Astrocyte of the spinal cord (primary cell): ENCODE measurements at regions not wholly inside any gene's neighbourhood (a gene's known extent, or its start where the extent isn't known, plus 50 kb on each side); places are given as distances from the start of the nearest gene placed in this dataset.

ENCODE experiments used
- DNase-seq: peaks from one replicate; pipeline ENCODE4 v3.0.0; 2011; ENCODE audit warnings: low read depth, low spot score
- H3K4me3 ChIP-seq: 2 replicates; pipeline ENCODE4 v1.5.1; 2011; ENCODE audit warnings: low read depth, mild to moderate bottlenecking, low read length, moderate library complexity
- CTCF ChIP-seq: IDR thresholded peaks from 2 replicates; pipeline ENCODE4 v1.5.1; 2012; ENCODE audit warnings: low read depth, mild to moderate bottlenecking, low read length, inconsistent platforms
- in situ Hi-C: cut with HindIII; loops from 2 replicates; pipeline ENCODE4 v1.10.0; 2017; ENCODE audit warnings: low sequenced_read_pairs

- H3K4me3 ChIP-seq = no peak overlapping the region
- in situ Hi-C loops = no loop called here
- TF ChIP-seq CTCF = no peak
- DNase-seq = no peak
Measured at GRCh38 chr3:127391436-127392155, 103.8 kb upstream of the PRR20G start.

DNA sequence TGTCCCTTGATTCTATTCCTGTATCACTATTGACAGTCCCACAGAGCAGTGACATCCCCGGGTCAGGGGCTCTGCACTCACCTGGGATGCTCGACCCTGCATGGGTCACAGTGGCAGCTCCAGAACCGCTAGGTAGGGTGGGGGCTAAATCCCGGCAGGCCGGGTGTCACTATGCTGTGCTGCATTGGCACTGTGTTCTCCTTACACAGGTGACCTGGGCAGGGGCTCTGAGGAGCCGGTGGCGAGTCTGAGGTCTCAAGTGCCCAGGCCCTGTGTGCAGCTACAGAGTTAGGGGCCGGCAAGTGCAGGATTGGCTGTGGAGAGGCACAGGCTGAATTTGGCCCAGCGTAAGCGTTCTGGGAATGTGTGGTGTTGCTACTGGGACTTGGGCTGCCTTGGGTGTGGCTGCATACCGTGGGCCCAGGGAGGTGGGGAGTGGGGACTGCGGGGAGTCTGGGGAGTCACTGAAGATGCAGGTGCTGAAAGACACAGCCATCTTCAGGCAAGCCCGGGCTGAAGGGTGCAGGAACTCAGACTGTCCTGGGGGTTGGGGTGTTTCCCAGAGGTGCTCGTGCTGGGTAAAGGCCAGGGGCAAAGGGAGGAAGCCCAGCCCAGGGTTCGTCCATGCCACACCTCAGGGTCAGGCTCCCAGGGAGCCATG is 102.6 kb upstream of the PRR20G start:
- DNase-seq = no peak
- TF ChIP-seq CTCF = no peak
- in situ Hi-C loops = no loop called here
- no peak overlapping the region for H3K4me3 ChIP-seq

DNA sequence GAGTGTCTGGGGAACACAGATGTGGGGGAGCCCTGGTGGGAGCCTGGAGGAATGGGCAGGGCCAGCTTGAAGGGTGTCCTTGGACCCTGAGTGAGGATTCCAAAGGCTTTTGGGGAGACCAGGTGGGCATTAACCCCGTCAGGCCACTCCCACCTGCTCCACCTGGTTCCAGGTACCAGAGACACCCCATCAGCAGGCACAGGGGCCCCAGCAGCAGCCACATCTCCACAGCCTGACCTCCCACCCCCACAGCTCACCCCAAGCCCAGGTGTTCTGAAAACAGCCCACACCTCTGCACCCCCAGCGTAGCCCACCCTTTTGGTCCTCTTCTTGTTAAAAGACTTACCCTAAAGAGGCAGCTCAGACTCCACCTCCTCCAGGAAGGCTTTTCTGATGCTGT is 102.1 kb upstream of the PRR20G start:
- no peak for TF ChIP-seq CTCF
- in situ Hi-C loops = no loop called here
- DNase-seq = no peak
- no peak overlapping the region for H3K4me3 ChIP-seq

DNA sequence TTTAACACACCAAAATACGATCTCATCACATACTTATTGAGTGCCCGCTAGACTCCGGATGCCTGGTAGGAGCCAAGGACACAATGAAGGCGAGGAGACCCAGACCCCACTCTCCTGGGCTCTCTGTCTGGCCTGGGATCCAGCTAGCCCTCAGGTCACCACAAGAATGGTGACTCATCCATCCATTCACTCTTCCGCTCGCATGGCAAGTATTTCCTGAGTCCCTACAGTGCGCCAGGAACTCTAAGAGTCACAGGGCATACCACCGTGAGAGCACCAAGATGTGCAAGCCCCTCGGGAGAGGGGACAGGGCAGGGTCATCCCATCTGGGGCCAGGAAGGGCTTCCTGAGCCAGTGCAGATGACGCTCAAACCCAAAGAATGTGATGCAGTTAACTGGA is 101.6 kb upstream of the PRR20G start:
- no peak for TF ChIP-seq CTCF
- in situ Hi-C loops = no loop called here
- H3K4me3 ChIP-seq = no peak overlapping the region
- DNase-seq = no peak

GRCh38 chr3:127388427-127388826 is 100.6 kb upstream of the PRR20G start:
- no peak overlapping the region for H3K4me3 ChIP-seq
- no peak for DNase-seq
- in situ Hi-C loops = no loop called here
- no peak for TF ChIP-seq CTCF

DNA sequence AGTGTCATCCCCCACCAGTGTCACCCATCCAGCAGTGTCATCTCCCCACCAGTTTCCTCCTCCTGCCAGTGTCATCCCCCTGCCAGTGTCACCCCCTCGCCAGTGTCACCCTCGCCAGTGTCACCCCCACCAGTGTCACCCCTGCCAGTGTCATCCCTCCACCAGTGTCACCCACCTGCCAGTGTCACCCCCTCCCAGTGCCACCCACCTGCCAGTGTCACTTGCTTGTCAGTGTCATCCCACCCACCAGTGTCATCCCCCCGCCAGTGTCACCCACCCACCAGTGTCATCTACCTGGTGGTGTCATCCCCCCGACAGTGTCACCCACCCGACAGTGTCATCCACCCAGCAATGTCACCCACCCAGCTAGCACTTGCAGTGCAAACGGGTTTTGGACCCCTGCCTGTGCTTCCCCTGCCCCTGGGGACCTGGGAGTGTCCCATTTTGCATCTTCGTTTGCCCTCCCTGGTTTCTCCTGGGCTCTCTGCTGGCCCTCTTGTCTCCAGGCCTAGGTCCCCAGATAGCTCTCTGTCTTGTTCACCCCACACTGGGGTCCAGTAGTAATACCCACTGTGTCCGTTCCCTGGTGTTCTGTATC is 99.8 kb upstream of the PRR20G start:
- no peak overlapping the region for H3K4me3 ChIP-seq
- in situ Hi-C loops = no loop called here
- TF ChIP-seq CTCF = no peak
- no peak for DNase-seq
